MCF 10A (cell line): ENCODE measurements at regions not wholly inside any gene's neighbourhood (a gene's known extent, or its start where the extent isn't known, plus 50 kb on each side); places are given as distances from the start of the nearest gene placed in this dataset.

ENCODE experiments used
- BruUV-seq: library from RNA; stranded (reverse); fragments of 400-500 nt; replicated peaks from 2 replicates; lab custom pipeline; 2021; lab: Mats Ljungman, UMichigan
- CTCF ChIA-PET: fragments of 300-600 bp; sonication (Branson Sonifier 250); formaldehyde crosslinking; extraction: SDS; loops from one replicate; lab custom pipeline; 2021; ENCODE audit warnings: antibody characterized with exemption, inconsistent platforms; lab: Yijun Ruan, JAX
- POLR2A ChIA-PET: fragments of 300-600, 350-650 bp; sonication (Branson Sonifier 250); formaldehyde crosslinking; extraction: SDS; loops from one replicate; lab custom pipeline; 2020; ENCODE audit warnings: antibody characterized with exemption, inconsistent platforms; lab: Yijun Ruan, JAX
- DNase-seq: peaks from one replicate; pipeline ENCODE4 v3.0.0-alpha.2; 2018; ENCODE audit not compliant: unreplicated experiment
- H3K27ac Mint-ChIP-seq: one replicate; pipeline ENCODE4 v1.8.0; 2022; ENCODE audit warnings: mild to moderate bottlenecking, low read depth, mixed read lengths; ENCODE audit not compliant: unreplicated experiment
- H3K27me3 Mint-ChIP-seq: one replicate; pipeline ENCODE4 v1.8.0; 2022; ENCODE audit warnings: mixed read lengths; ENCODE audit not compliant: insufficient read depth, unreplicated experiment
- H3K36me3 Mint-ChIP-seq: one replicate; pipeline ENCODE4 v1.8.0; 2022; ENCODE audit warnings: mild to moderate bottlenecking, moderate library complexity, mixed read lengths; ENCODE audit not compliant: insufficient read depth, unreplicated experiment
- H3K4me1 Mint-ChIP-seq: one replicate; pipeline ENCODE4 v1.8.0; 2022; ENCODE audit warnings: mixed read lengths; ENCODE audit not compliant: insufficient read depth, unreplicated experiment
- H3K4me3 Mint-ChIP-seq: one replicate; pipeline ENCODE4 v1.8.0; 2022; ENCODE audit warnings: mild to moderate bottlenecking, moderate library complexity, mixed read lengths; ENCODE audit not compliant: unreplicated experiment
- H3K9me3 Mint-ChIP-seq: one replicate; pipeline ENCODE4 v1.8.0; 2022; ENCODE audit warnings: mixed read lengths; ENCODE audit not compliant: unreplicated experiment
- CTCF ChIP-seq: fragments of 200-600 bp; IDR thresholded peaks from one replicate; pipeline ENCODE4 v1.8.0; 2022; ENCODE audit warnings: antibody characterized with exemption, mild to moderate bottlenecking; ENCODE audit not compliant: unreplicated experiment
- intact Hi-C: fragments of 100-400 bp; cut with micrococcal nuclease; formaldehyde crosslinking; loops from 2 replicates; pipeline ENCODE4 v1.14.1; 2022

- CTCF ChIA-PET = interaction anchor here (0.6 to 8.4 kb wide), 9 partner anchors 10 to 365 kb away, joined by 3 to 131 read pairs (median 3); no protein-coding TSS in a partner anchor
- H3K4me1 Mint-ChIP-seq = no peaks in the 10 kb centered on the region
- no peak for TF ChIP-seq CTCF
- H3K36me3 Mint-ChIP-seq = no peaks in the 10 kb centered on the region
- POLR2A ChIA-PET = interaction anchor here (0.5 to 0.6 kb wide), 2 partner anchors 89 to 95 kb away, joined by 3 read pairs; no protein-coding TSS in a partner anchor
- no peaks in the 10 kb centered on the region for H3K27me3 Mint-ChIP-seq
- no peak for DNase-seq
- no peak overlapping the region for H3K4me3 Mint-ChIP-seq
- BruUV-seq = no TSS peak
- no peak overlapping the region for H3K27ac Mint-ChIP-seq
- intact Hi-C loops = no loop called here
- no peaks in the 10 kb centered on the region for H3K9me3 Mint-ChIP-seq
These were observed 149.7 kb downstream of the PRELID2 start for GRCh38 chr5:145685417-145685816.

DNA sequence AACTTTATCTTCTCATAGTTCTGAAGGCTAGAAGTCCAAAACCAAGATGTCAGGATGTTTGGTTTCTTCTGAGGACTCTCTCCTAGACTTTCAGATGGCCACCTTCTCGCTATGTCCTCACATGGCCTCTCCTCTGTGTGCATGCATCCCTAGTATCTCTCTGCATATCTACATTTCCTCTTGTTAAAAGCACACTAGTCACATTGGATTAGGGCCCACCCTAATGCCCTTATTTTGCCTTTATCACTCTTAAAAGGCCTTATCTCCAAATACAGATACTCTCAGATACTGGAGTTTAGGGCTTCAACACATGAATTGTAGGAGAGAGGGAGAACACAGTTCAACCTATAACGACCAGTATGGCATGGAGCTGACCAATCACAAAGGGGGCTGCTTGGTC lies 151.7 kb downstream of the PRELID2 start:
- Mint-ChIP-seq H3K4me1 (no peaks in the 10 kb centered on the region), H3K27ac (no peak overlapping the region), H3K4me3 (no peak overlapping the region), H3K9me3 (no peaks in the 10 kb centered on the region), H3K27me3 (no peaks in the 10 kb centered on the region), H3K36me3 (no peaks in the 10 kb centered on the region)
- TF ChIP-seq CTCF = no peak
- intact Hi-C loops = loop anchor here (5.0 kb wide), 1 partner anchor 204 kb away; no protein-coding TSS in a partner anchor
- BruUV-seq = no TSS peak
- DNase-seq = no peak
- ChIA-PET POLR2A (interaction anchor here (0.9 kb wide), 1 partner anchor 152 kb away, joined by 3 read pairs; the partner anchor contains the start of gene PRELID2), CTCF (interaction anchor here (0.6 to 8.4 kb wide), 15 partner anchors 9 to 1475 kb away, joined by 3 to 131 read pairs (median 4); no protein-coding TSS in a partner anchor)

- Mint-ChIP-seq H3K9me3 (no peaks in the 10 kb centered on the region), H3K4me3 (no peak overlapping the region), H3K27ac (no peak overlapping the region), H3K36me3 (no peaks in the 10 kb centered on the region), H3K4me1 (no peaks in the 10 kb centered on the region), H3K27me3 (no peaks in the 10 kb centered on the region)
- DNase-seq = no peak
- intact Hi-C loops = loop anchor here (5.0 kb wide), 1 partner anchor 205 kb away; no protein-coding TSS in a partner anchor
- ChIA-PET CTCF (interaction anchor here (0.6 to 8.4 kb wide), 48 partner anchors 8 to 1478 kb away, joined by 3 to 131 read pairs (median 4); no protein-coding TSS in a partner anchor), POLR2A (interaction anchor here (0.5 to 1.9 kb wide), 3 partner anchors 143 to 149 kb away, joined by 4 to 8 read pairs (median 5); no protein-coding TSS in a partner anchor)
- no TSS peak for BruUV-seq
- no peak for TF ChIP-seq CTCF
These were observed 152.8 kb downstream of the PRELID2 start for GRCh38 chr5:145682197-145682899.

GRCh38 chr5:145681686-145682085 lies 153.5 kb downstream of the PRELID2 start:
- Mint-ChIP-seq H3K27ac (no peak overlapping the region), H3K36me3 (no peaks in the 10 kb centered on the region), H3K27me3 (no peaks in the 10 kb centered on the region), H3K4me3 (no peak overlapping the region), H3K4me1 (no peaks in the 10 kb centered on the region), H3K9me3 (no peaks in the 10 kb centered on the region)
- TF ChIP-seq CTCF = peak; percentile 87
- DNase-seq = peak; percentile 94
- ChIA-PET POLR2A (interaction anchor here (0.5 to 1.9 kb wide), 4 partner anchors 96 to 149 kb away, joined by 3 to 8 read pairs (median 4); no protein-coding TSS in a partner anchor), CTCF (interaction anchor here (0.5 to 8.4 kb wide), 48 partner anchors 9 to 1478 kb away, joined by 3 to 131 read pairs (median 4); partner anchors contain the start of gene PRELID2)
- intact Hi-C loops = loop anchor here (1.0 to 5.0 kb wide), 5 partner anchors 131 to 1479 kb away; no protein-coding TSS in a partner anchor
- no TSS peak for BruUV-seq
